ENCODE measurements at regions not wholly inside any gene's neighbourhood (a gene's known extent, or its start where the extent isn't known, plus 50 kb on each side); places are given as distances from the start of the nearest gene placed in this dataset.

- TF ChIP-seq CTCF (IDR thresholded peaks at IDR 0.05; ENCODE audit: low read depth, low read length, poor library complexity, severe bottlenecking) = no peak
- TF ChIP-seq EZH2phosphoT487 (IDR thresholded peaks at IDR 0.05; ENCODE audit: borderline replicate concordance, low read length) = no peak
These were observed 278.1 kb upstream of the NRP1 start for GRCh38 chr10:33612551-33612950.
